GM19025 (cell line): ENCODE measurements at regions not wholly inside any gene's neighbourhood (a gene's known extent, or its start where the extent isn't known, plus 50 kb on each side); places are given as distances from the start of the nearest gene placed in this dataset.

ENCODE experiments used
- ATAC-seq: cut with Tn5 transposase; IDR thresholded peaks from one replicate; pipeline ENCODE4 v1.9.1; 2021; ENCODE audit warnings: mild to moderate bottlenecking, low read depth, moderate library complexity; ENCODE audit not compliant: unreplicated experiment

GRCh38 chr13:81671064-81671463, 1330.1 kb upstream of the SPRY2 start:
- ATAC-seq: no peak

GRCh38 chr13:81670048-81670447, 1329.1 kb upstream of the SPRY2 start:
- ATAC-seq: no peak

- ATAC-seq: no peak
These were observed 1323.9 kb upstream of the SPRY2 start for GRCh38 chr13:81664872-81665271.

GRCh38 chr13:81659984-81660383, 1319.1 kb upstream of the SPRY2 start:
- ATAC-seq: no peak

DNA sequence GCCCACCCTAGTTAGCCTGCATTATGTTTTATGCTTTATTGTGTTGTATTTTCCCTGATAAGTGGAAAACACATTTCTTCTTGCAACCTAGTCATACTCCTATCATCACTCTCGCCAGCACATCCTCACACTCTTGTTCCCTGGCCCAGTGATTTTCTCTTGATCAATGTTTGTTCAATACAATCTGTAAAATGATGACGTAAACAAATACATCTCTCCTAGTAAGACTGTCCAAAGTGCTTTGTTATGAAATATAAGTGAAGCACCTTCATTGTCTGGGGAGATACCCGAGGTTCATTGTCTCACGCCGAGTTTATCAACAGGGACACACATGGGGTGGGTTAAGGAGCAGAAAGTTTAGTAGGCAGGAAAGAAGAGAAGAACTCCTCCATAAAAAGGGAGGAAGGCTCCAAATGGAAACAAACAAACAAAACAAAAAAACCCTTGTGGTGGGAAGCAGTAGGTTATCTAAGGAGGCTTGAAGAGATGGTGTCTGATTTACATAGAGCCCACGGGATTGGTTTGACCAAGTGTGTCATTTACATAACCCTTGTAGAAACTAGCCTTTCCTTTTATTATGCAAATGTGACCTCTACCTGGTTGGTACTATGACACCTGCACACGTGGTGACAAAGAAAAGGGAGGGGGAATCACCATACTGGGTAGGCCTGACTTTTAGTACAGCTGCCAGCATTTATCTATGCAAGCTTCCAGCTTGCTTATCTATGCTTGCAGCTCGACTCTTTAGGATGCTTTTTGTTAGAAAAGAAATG, 1317.9 kb upstream of the SPRY2 start:
- no peak for ATAC-seq

- no peak for ATAC-seq
These were observed 1299.2 kb upstream of the SPRY2 start for GRCh38 chr13:81639984-81640582.

DNA sequence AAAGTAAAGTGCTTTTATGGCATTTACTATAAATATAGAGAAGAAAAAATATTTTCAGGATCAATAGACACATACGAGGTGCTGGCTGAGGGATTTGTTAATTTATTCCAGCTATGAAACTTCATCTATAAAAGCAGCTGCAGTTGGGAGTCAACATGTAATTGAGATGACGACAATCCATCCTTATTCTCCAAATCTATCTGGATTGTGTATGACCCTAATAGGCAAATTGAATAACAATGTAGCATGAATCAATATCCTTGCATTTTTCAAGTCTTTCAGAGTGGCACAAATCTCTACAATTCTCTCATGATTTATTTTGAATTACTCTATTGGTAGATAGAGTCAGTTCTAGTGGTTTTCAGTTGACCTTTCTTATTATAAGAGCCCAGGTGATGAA, 1296.5 kb upstream of the SPRY2 start:
- no peak for ATAC-seq

- no peak for ATAC-seq
These were observed 1295.2 kb upstream of the SPRY2 start for GRCh38 chr13:81636120-81636519.

DNA sequence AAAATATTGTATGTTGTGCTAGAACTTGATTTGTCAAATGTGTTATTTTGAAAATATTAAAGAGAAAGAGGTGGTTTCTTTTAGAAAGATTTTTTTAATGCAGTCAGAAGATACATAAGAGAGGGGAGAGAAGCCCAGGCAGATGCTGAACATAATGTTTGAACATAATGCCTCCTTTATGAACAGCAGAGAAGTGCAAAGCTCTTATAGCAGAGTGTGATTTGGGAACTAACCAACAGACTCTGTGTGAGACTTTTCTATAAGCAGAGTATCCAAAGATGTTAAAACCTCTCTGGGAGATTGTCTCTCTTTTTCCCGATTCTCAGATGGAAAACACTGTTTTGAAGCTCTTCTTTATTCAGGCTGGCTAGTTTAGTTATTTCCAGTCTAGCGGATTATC, 1274.1 kb upstream of the SPRY2 start:
- ATAC-seq: no peak

DNA sequence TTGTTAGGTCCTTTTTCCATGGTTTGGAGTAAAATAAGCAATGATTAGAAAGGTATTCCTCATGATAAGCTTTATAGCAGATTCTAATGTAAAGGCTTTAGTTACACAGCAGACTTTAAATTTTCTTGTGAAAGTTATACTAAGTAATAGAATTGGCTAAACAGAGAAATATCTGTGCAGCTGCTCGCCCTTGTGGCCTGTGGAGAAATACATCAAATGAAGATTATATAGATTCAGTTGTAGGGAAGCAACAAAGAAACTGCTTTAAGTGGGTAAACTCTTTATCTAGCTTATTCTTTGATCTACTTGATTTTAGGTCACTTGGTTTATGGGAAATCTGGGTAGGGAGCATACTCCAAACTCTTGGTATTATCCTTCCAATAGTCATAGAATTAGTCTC, 1269.7 kb upstream of the SPRY2 start:
- ATAC-seq: no peak

DNA sequence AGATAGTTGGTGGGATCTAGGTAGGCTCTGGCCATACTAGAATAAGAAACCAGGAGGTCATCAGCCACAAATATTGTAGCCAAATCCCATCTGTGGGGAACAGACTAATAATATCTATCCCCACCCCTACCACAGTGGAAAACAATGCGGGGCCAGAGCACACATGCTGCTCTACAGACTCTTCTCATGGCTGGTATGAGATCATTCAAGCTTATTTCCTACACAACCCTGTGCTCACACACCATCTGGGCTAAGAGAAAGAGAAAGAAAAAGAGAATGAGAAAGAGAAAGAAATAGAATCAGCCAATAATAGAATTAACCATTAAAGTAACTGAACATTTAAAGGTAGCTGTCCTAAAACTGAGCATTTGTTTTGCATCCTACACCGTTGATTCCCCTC, 1268.4 kb upstream of the SPRY2 start:
- no peak for ATAC-seq

DNA sequence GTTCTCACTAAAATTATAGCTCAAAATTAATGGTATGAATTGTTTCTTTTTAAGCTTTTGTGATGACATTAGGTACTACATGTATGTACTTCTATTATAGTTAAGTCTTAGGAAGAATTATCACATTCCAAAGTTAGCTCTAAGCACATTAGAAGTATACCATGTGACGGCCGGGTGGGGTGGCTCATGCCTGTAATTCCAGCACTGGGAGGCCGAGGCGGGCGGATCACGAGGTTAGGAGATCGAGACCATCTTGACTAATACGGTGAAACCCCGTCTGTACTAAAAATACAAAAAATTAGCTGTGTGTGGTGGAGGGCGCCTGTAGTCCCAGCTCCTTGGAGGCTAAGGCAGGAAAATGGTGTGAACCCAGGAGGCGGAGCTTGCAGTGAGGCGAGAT, 1265.1 kb upstream of the SPRY2 start:
- no peak for ATAC-seq

DNA sequence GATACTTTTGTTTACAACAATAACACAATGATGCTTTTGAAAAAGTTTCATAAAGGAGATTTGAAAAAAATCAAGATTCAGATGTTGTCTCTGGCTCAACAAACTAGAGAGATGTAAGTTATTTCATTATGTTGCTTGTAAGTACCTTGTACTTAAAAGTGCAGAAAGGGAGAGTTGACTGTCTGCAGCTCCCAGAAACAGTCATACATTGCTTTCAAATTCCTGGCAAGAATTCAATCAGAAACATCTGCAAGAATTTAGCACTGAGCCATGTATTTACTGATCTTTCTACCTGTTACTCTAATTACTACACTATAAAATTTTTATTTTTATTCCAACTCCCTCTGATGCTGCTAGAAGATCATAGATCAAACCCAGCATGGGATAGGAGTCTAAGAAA, 1261.3 kb upstream of the SPRY2 start:
- no peak for ATAC-seq

DNA sequence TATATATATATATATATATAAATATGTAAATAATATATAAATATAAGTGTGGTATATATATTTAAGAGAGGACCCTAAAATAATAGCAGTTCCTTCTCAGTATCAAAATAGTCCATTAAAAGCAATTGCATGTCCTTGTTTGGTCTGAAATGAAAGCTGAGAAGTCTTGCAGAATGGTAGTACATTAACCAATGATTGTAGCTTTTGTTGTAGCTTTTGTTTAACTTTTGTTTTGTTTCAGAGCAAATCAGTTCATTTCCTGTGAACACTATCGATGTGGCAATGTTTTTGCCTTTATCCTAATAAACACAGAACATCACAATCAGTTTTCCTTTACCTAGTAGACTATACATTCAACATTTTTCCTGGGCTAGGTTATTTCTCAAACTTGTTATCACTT, 1256.2 kb upstream of the SPRY2 start:
- ATAC-seq: no peak

DNA sequence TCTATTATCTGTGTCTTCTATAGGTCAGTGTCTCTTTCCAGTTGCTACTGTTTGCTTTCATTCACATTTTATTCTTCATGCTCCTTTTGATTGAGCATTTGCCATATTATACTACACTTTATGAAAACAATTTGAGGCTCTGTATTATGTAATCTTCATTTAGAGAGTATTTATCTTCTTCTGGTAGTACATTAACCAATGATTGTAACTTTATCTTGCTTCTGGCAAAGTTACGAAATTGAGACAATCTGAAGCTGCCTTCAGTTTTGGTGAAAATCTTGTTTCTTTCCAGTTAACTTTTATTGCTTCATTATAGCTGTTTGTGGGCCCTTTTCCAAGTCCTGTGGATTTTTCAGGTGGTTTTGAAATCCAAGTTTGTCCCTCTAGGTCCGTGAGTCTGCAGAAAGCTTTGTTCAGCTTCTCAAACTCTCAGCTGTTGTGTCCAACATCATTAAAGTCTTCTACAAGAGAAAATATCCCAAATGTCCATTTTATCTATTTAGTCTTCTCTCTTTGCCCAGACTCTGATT, 1255.4 kb upstream of the SPRY2 start:
- ATAC-seq: no peak

- no peak for ATAC-seq
These were observed 1250.7 kb upstream of the SPRY2 start for GRCh38 chr13:81591528-81592220.

GRCh38 chr13:81582381-81582780, 1241.5 kb upstream of the SPRY2 start:
- no peak for ATAC-seq

- no peak for ATAC-seq
These were observed 1236.8 kb upstream of the SPRY2 start for GRCh38 chr13:81577601-81578195.

DNA sequence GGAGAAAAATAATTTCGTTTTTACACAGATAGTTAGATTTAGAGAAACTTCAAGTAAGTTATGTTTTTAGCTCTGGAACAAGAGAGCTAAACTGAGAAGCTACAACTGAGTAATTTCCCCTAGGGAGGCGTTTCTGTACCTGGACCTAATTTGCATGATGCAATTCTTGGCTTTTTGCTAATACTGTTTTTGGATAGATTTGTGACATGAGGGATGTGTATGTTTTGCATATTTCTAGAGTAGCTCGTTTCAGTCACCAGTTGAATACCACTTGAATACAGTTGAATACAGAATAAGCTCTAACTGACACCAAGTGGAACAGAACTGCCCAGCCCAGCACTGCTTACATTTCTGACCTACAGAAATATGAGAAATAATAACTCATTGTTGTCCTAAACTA, 1227.9 kb upstream of the SPRY2 start:
- no peak for ATAC-seq

DNA sequence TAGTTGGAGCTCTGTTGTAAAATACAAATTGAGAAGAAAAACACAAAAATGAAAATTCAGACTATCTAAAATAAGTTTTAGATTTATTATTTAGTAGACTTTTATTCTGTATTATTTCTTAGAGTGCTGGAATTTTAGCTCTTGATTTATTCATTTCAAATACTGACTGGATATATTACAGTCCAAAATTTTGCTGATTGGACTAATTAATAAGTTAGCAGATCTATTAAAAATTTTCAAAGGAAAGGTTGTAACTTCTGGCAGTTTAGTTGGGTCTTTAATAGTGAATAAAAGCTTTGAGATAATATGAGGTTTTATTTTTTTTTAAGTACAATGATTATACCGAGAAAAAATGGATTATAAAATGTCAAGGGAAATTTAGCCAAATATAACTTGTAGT, 1224.9 kb upstream of the SPRY2 start:
- no peak for ATAC-seq

GRCh38 chr13:81563091-81563490, 1222.2 kb upstream of the SPRY2 start:
- ATAC-seq: no peak
